Lower leg skin (tissue), 4 donors: ENCODE measurements at regions not wholly inside any gene's neighbourhood (a gene's known extent, or its start where the extent isn't known, plus 50 kb on each side); places are given as distances from the start of the nearest gene placed in this dataset.
A peak's percentile ranks its signal among the peaks of the same experiment; 100 is the strongest.

Source experiments
- DNase-seq, 2 donors: peaks; one replicate each; pipeline ENCODE4 v3.0.0-alpha.2; 2019; ENCODE audit warnings: low spot score in 2 of 2
- H3K4me3 ChIP-seq: fragments of 200-600 bp; sonication (generic); 2 replicates; pipeline ENCODE4 v1.5.1; 2017; ENCODE audit warnings: mild to moderate bottlenecking, low read depth; ENCODE audit not compliant: poor library complexity, severe bottlenecking
- POLR2A ChIP-seq, 2 donors: fragments of 450-650 bp; IDR thresholded peaks; one replicate each; pipeline ENCODE4 v1.6.1; 2016 to 2017; ENCODE audit warnings: antibody characterized with exemption in 2 of 2, mild to moderate bottlenecking in 1 of 2, moderate library complexity in 1 of 2
- WGBS, 2 donors: methylation state at CpG; one replicate each; pipeline ENCODE4 v1.1.5; 2018; 5-methylcytosine and 5-hydroxymethylcytosine counted together
- intact Hi-C: fragments of 100-400 bp; cut with DNase I; formaldehyde crosslinking; loops from one replicate; pipeline ENCODE4 v1.15.0; 2023; ENCODE audit warnings: low total_unique reads
- TF ChIP-seq, protein P1 (sequence below), 3 donors: fragments of 450-650 bp; IDR thresholded peaks; one replicate each; pipeline ENCODE4 v1.5.1; 2016; ENCODE audit warnings: antibody characterized with exemption in 3 of 3, mild to moderate bottlenecking in 3 of 3, moderate library complexity in 2 of 3

DNA sequence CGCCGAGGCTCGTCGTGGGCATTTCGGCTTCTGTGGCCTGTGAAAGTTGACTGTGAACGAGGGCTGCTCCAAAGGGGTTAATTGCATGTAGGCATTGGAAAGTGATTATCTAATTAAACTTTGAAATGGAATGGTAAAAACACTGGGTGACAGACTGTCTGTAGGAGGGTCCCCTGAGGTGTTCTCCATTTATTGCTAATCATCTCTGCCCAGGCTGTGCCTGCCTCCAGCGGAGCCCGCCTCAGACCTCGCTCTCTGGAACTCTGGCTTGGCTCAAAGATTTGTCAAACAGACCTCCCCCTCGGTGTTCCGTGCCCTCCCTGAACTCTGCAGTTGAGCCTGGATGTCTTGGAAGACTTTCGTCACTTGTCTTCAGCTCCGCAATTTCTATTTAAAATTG is 50.2 kb upstream of the VRK1 start:
- intact Hi-C loops, result no loop called here
- H3K4me3 ChIP-seq, result no peak overlapping the region
- no peak for TF ChIP-seq POLR2A (IDR thresholded peaks at IDR 0.05)
- TF ChIP-seq, protein P1, sequence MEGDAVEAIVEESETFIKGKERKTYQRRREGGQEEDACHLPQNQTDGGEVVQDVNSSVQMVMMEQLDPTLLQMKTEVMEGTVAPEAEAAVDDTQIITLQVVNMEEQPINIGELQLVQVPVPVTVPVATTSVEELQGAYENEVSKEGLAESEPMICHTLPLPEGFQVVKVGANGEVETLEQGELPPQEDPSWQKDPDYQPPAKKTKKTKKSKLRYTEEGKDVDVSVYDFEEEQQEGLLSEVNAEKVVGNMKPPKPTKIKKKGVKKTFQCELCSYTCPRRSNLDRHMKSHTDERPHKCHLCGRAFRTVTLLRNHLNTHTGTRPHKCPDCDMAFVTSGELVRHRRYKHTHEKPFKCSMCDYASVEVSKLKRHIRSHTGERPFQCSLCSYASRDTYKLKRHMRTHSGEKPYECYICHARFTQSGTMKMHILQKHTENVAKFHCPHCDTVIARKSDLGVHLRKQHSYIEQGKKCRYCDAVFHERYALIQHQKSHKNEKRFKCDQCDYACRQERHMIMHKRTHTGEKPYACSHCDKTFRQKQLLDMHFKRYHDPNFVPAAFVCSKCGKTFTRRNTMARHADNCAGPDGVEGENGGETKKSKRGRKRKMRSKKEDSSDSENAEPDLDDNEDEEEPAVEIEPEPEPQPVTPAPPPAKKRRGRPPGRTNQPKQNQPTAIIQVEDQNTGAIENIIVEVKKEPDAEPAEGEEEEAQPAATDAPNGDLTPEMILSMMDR (IDR thresholded peaks at IDR 0.05), result no peak
- DNase-seq, result peak in 1 of 2 donors; percentile 50
- 82 to 84% methylated on average over 13 of the region's 13 CpGs for WGBS, 2 donors
